ENCODE measurements at regions not wholly inside any gene's neighbourhood (a gene's known extent, or its start where the extent isn't known, plus 50 kb on each side); places are given as distances from the start of the nearest gene placed in this dataset.

- DNase-seq (ENCODE audit: extremely low read depth, low read depth): no peak
- no peak for TF ChIP-seq CTCF (IDR thresholded peaks at IDR 0.05; ENCODE audit: low read depth, low read length, missing control alignments)
- H3K4me3 ChIP-seq (replicated peaks; ENCODE audit: low read depth, low read length): no peak overlapping the region
Observed at GRCh38 chr2:185144159-185144919, 546.0 kb downstream of the ZNF804A start.

DNA sequence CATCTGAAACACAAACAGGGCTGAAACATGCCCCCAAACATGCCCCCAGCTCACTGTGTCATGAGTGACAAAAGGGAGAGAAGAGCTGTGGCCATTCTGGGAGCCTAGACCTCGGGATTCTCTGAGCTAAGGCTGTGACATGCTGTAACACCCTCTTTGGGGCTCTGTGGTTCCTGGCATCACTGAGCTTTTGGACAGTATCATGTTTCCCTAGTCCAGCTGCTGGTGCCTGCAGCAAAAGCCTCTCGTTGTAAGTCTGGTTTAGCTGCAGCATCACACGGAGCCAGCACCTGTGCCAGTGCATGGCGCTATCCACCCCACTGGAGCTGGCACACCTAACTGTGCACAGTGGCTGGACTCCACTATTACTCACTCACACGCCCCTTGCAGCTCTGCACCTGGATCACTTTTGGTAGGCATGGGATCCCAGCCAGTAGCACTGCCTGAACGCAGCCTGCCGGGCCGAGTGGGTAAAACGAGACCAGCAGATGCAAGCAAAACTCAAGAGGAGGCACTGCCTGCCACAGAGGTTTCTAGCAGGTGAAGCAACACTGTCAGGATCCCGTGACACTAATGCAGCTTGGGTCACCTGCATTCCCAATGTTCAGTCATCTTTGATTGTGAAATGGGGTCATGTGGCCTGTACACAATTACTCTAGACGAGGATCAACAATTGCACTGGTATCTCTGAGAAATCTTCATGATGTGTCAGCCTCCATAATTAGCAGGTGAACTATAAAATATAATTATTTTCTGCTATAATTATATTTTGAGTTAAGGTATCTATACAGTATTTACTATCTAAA, 547.2 kb downstream of the ZNF804A start:
- DNase-seq (ENCODE audit: extremely low read depth, low read depth): no peak
- no peak for TF ChIP-seq CTCF (IDR thresholded peaks at IDR 0.05; ENCODE audit: low read depth, low read length, missing control alignments)
- no peak overlapping the region for H3K4me3 ChIP-seq (replicated peaks; ENCODE audit: low read depth, low read length)

DNA sequence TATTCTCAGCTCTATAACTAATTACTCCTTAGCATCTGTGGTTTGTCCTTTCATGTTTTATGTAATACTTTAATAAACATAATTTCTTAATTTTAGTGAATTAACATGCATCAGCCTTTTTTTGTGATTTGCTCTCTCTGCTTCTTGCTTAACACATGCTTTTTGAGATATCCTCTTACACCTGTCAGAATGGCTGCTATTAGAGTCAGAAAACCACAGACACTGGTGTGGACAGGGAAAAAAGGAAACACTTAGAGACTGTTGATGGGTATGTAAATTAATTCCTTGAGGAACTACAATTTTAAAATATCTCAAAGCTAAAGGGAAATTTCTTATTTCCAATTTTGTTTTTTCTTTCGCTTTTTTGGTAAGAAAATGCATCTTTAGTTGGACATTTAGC, 549.0 kb downstream of the ZNF804A start:
- no peak overlapping the region for H3K4me3 ChIP-seq (replicated peaks; ENCODE audit: low read depth, low read length)
- TF ChIP-seq CTCF (IDR thresholded peaks at IDR 0.05; ENCODE audit: low read depth, low read length, missing control alignments): no peak
- no peak for DNase-seq (ENCODE audit: extremely low read depth, low read depth)

GRCh38 chr2:185152186-185152585, 553.9 kb downstream of the ZNF804A start:
- TF ChIP-seq CTCF (IDR thresholded peaks at IDR 0.05; ENCODE audit: low read depth, low read length, missing control alignments): no peak
- no peak overlapping the region for H3K4me3 ChIP-seq (replicated peaks; ENCODE audit: low read depth, low read length)
- DNase-seq (ENCODE audit: extremely low read depth, low read depth): no peak

- no peak for TF ChIP-seq CTCF (IDR thresholded peaks at IDR 0.05; ENCODE audit: low read depth, low read length, missing control alignments)
- no peak for DNase-seq (ENCODE audit: extremely low read depth, low read depth)
- H3K4me3 ChIP-seq (replicated peaks; ENCODE audit: low read depth, low read length): no peak overlapping the region
Observed at GRCh38 chr2:185161701-185162100, 563.4 kb downstream of the ZNF804A start.

DNA sequence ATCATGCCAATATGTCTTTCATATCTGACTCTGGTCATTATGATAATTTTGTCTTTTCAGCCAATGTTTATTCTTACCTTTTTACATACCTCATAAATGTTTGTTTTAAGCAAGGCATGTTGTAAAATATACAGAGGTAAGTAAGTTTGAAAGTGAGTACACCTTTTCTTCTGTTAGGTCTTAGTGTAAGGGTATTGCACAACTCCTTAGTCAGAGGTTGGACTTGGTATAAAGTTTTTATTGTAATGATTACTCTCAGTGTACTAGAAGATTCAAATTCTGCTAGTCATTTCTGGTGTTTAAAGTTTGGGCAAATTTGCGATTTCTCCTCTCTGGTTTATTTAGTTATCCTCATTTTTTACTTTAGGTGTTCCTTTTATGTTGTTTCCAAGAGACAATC, 564.3 kb upstream of the FSIP2 start:
- no peak overlapping the region for H3K4me3 ChIP-seq (replicated peaks; ENCODE audit: low read depth, low read length)
- no peak for TF ChIP-seq CTCF (IDR thresholded peaks at IDR 0.05; ENCODE audit: low read depth, low read length, missing control alignments)
- DNase-seq (ENCODE audit: extremely low read depth, low read depth): no peak

All from HFF-Myc (cell line).